Kidney tubule cell (primary cell): ENCODE measurements at regions not wholly inside any gene's neighbourhood (a gene's known extent, or its start where the extent isn't known, plus 50 kb on each side); places are given as distances from the start of the nearest gene placed in this dataset.
"Not testable (repeated sequence)": the region's sequence is repeated elsewhere in the genome, so short reads cannot be mapped to it uniquely, and the experiment has no call there.

Experiments
- DNase-seq: peaks from one replicate; pipeline ENCODE4 v3.0.0-alpha.2; 2018; ENCODE audit warnings: low spot score

GRCh38 chr7:11221984-11222383, 248.3 kb downstream of the PHF14 start:
- no peak for DNase-seq

DNA sequence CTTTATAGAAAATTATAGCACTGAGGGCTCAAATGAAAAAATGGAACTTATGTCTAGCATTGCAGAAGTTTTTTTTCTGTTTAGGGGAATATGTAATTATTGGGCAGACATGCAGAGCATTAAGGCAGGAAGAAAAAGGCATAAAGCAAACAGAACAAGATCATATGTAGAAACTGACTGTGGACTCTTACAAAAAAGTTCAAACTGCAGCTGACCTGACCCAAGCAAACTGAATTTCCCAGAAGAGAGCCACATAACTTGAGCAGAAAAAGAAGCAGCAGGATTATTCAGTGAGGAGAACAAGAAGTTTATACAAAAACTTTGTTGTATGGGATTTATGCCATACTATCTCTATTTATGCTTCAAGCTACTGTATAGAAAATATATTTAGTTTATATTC, 250.9 kb downstream of the PHF14 start:
- no peak for DNase-seq

DNA sequence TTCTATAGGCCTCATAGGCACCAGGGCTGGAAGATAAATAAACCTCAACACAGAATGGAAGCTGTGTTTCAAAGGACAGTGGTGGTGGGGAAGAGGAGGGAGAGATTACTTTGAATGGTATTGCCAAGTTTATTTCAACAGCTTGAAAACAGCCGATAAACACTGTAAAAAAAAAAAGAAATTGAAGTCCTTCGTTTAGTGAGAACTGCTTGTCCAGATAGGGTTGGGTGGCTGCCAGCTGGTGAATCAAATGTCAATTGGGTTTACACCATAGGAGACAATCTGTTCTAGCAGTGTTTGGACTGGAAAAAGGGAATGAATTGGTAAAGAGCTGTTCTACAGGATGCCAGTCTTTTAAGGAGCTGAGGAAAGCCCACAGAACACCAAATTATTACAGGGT, 254.8 kb downstream of the PHF14 start:
- no peak for DNase-seq

DNA sequence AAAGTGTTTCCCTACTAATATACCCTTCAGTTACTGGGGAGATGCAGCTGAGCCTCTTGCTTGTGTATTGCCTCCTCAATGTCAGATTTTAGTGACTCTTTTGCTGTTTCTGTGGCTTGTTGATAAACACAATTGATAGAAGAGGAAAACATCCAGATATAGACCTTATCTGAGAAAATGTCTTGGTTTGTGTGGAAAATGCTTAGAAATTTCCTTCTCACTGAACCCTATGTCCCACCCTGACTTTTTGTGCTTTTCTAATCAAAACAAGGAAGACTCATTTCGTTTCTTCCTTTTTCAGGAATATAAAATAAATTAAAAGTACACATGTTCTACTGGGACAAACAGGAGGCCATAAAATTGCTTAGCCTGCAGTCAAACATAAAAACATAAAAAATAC, 257.5 kb downstream of the PHF14 start:
- no peak for DNase-seq

DNA sequence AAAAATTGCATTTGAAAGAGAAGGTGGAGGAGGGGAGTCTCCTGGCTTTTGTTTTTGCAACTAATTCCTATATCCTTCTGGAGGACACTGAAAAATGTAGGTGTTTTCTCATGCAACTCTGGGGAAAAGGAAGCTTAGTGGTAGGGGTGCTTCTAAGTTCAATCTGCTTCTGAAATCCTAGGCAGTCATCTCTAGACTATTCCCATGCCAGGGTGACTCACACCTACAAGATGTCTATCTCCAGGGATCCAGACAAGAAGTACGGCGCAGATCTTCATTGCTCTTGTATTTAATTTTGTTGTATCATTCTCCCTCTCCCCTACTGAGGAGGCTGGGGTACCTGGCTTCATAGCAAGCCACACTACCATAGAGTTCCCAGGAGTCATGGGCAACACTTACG, 258.8 kb downstream of the PHF14 start:
- DNase-seq: no peak

DNA sequence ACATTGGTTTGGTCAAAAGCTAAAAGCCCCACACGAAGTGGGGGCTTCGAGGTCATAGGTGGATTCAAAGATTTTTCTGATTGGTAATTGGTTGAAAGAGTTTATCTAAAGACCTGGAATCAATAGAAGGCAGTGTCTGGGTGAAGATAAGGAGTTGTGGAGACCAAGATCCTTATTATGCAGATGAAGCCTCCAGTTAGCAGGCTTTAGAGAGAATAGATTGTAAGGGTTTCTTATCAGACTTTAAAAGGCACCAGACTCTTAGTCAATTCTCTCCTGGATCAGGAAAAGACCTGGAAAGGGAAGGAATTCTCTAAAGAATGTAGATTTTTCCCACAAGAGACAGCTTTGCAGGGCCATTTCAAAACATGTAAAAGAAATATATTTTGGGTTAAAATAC, 260.2 kb downstream of the PHF14 start:
- no peak for DNase-seq

DNA sequence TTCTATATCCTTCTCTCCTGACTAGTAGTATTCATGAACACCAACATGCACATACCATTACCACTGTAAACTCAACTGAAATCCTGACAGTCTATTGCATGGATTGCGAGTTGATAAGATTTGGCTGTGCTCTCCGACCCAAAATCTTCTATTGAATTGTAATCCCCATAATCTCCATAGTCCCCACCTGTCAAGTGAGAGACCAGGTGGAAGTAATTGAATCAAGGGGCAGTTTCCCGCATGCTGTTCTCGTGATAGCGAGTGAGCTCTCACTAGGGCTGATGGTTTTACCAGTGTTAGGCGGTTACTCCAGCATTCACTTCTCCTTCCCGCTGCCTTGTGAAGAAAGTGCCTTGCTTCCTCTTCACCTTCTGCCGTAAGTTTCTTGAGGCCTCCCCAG, 261.8 kb downstream of the PHF14 start:
- DNase-seq: no peak

DNA sequence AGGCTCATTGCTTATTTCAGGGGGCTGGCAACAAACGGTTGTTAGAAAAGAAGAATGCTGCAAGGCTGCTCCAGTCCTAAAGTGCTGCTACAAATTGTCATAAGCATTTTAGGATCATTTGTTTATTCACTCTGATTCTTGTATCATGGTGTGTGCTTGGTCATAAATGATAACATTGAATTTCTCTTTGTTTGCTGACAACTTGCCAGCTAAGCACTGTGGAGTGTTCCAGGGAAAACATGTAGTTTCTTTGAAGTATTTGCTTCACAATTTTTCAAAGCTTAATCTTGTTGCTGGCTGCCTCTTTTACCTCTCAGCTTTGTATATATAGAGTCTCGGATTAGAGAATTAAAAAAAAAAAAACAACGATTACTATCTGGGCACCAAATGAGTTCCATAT, 263.0 kb downstream of the PHF14 start:
- DNase-seq: no peak

GRCh38 chr7:11237742-11238141, 264.1 kb downstream of the PHF14 start:
- peak; percentile 12 for DNase-seq

DNA sequence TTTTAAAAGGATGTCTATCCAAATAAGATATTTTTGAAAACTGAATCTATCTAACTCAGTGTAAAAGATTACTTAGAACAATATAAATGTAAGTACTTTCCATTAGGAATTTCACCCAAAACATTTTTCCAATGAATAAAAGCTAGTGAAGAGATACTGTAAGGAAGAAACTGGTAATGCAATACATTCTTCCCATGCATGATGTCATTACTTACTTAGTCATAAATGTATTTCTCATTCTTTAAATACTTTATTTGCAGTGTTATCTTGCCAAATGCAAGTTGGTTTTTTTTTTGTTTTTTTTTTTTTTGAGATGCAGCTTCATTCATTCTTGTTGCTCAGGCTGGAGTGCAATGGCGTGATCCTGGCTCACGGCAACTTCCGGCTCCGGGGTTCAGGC, 265.6 kb downstream of the PHF14 start:
- DNase-seq: no peak

GRCh38 chr7:11243739-11244138, 270.1 kb downstream of the PHF14 start:
- no peak for DNase-seq

DNA sequence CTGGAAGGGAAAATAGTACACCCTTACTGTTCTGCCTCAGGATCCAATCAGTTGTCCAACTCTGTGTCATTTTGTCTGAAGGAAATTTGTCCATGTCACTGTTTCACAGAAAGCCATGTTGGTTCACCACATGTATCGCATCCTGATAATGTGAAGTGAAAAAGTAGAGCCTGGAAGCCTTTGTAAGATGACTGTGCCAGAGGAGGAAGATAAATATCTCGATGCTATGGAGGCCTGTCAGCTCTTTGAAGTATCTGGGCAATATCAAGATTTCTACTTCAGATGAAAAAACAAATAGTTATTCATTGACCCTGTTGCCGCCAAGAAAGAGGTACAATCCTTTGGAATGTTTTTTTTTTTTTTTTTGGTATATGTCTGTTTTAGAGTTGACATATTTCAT, 270.5 kb downstream of the PHF14 start:
- no peak for DNase-seq

- no peak for DNase-seq
Observed at GRCh38 chr7:11247545-11247944, 273.9 kb downstream of the PHF14 start.

GRCh38 chr7:11251436-11251835, 277.8 kb downstream of the PHF14 start:
- no peak for DNase-seq

DNA sequence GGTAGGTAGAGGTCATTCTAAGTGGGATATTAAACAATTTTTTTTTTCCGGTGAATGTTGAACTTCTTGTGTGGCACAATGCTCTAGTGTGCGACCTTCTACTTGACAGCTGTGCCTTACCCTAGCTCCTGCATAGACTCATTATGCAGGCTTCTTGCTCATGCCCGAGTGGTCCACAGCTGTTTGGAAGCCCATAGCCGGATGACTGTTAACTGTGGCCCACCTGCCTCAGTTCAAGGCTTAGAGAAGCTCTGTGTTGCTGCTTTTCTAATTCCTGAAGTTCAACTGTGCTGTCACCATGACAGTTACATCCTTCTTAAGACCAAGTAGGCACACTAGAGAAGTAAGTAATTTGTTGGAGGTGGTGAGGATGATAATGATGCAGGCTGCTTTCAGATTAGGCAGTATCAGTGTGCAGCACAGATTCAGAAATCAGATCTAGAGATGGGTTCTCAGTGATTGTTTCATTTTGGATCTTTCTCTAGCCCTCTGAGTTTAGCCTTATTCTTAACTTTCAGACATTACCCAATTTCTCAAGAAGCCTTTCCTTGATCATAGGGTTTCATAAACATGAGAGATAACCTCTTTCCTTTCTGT, 278.4 kb downstream of the PHF14 start:
- DNase-seq: no peak

DNA sequence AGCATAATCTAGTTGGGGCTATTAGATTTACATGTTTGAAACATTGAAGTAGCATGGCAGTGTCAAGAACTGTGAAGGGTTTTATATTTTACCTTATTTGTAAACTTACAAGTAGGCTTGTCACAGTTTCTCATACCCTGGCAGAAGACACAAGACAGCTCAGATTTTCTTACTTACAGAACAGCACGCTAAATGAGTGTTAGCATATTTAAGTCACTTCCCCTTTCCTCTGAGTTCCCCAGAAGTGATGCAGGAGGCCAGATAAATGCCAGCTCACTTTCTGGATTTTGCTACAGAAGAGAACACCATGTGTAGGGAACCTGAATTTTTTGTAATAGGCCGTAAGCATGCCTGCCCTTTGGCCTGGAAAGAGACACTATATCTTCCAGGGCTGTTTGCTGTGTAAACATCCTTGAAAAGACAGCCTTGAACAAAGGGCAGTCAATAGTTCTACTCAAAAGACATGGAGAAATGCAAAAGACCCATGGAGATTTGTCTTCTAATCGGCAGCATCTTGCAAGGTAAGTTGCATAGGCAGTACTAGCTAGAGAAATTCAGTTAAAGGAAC, 279.1 kb downstream of the PHF14 start:
- no peak for DNase-seq

GRCh38 chr7:11256501-11256900, 282.8 kb downstream of the PHF14 start:
- no peak for DNase-seq

DNA sequence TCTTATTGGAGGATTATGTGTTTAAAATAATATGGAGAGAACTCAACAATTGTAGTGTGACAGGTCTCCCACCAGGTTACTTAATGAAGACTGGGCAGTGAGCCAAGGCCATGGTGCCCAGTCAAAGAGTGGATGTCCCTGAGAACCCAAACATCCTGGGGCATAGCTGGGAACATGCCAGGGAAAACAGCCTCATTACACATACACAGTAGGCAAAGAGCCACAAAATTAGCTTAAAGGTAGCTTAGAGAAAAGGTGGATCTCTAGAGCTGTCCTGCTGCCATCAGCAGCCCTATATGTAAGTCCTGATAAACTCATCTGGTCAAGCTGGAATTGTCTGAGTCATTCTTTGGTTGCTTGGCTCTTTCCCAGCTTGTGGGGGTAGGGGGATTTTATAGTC, 287.8 kb downstream of the PHF14 start:
- DNase-seq: peak; percentile 75

DNA sequence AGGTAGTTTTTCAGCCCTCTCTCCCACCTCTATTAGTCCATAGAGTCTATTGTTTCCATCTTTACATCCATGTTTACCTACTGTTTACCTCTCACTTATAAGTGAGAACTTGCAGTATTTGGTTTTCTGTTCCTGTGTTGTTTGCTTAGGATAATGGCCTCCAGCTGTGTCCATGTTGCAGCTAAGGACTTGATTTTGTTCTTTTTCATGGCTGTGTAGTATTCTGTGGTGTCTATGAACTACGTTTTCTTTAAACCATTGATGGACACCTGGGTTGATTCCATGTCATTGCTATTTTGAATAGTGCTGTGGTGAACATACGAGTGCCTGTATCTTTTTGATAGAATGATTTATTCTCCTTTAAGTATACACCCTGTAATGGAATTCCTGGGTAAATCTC, 292.4 kb downstream of the PHF14 start:
- no peak for DNase-seq

DNA sequence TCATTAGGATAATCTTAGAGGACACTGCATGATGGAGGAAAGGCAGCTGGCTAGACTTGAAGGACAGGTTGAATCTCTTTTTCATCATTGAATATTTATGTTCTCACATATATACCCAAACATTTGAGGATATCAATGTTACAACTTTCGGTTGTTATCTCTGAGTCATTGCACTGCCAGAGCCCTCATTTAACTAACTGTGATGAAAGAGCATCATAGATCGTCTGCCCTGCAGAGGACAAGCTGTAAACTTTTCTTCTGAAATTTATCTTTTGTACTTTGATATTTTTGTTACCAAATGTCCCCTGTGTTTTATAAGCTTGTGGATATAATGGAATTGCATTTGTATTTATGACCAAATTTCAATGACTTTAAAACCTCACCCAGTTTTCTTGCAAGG, 298.7 kb downstream of the PHF14 start:
- no peak for DNase-seq

- DNase-seq: no peak
Observed at GRCh38 chr7:11274074-11274473, 300.4 kb downstream of the PHF14 start.

DNA sequence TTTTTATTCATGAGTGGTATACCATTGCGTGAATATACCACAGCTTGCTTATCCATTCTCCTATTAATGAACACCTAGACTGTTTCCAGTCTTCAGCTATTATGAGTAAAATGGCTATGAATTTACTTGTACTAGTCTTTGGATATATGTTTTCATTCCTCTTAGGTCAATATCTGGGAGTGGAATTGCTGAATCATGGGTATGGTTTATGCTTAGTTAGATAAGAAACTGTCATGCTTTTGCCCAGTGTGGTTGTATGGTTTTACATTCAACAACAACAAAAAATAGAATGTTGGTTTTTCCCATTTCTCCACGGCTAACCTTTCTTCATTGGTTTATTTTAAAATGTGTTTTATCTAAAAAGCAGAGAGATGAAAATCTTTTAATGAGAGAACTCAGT, 308.3 kb downstream of the PHF14 start:
- no peak for DNase-seq

DNA sequence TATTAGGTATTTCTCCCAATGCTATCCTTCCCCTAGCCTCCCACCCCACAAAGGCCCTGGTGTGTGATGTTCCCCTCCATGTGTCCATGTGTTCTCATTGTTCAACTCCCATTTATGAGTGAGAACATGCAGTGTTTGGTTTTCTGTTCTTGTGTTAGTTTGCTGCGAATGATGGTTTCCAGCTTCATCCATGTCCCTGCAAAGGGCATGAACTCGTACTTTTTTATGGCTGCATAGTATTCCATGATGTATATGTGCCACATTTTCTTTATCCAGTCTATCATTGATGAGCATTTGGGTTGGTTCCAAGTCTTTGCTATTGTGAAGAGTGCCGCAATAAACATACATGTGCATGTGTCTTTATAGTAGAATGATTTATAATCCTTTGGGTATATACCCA, 309.9 kb downstream of the PHF14 start:
- not testable (repeated sequence) for DNase-seq

- DNase-seq: no peak
Observed at GRCh38 chr7:11290863-11291262, 317.2 kb downstream of the PHF14 start.

DNA sequence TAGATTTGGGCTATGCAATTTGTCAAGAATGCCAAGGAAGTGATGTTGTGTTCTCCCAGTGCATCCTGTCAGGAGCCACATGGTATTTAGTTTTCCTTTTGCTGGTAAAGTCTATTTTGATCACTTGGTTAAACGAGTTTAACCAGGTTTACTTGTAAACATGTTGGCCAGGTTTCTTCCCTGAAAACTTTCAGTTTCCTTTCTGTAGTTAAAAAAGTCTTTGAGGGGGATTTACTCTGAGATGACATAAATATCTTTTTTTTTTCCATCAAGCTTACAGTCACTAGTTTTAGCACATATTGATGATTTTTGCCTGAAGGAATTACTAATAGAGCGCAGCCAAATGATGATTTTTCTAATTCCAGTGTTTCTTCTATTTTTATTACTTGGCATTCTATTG, 320.5 kb downstream of the PHF14 start:
- no peak for DNase-seq
